Type B pancreatic cell (in vitro differentiated cells): ENCODE measurements at regions not wholly inside any gene's neighbourhood (a gene's known extent, or its start where the extent isn't known, plus 50 kb on each side); places are given as distances from the start of the nearest gene placed in this dataset.

Experiments
- DNase-seq: peaks from one replicate; pipeline ENCODE4 v3.0.0; 2021; ENCODE audit warnings: mixed read lengths; ENCODE audit not compliant: unreplicated experiment; ENCODE audit errors: extremely low spot score
- H3K27ac Mint-ChIP-seq: 2 replicates; pipeline ENCODE4 v1.8.0; 2021; ENCODE audit warnings: mild to moderate bottlenecking, mixed read lengths
- H3K27me3 Mint-ChIP-seq: 2 replicates; pipeline ENCODE4 v1.8.0; 2021; ENCODE audit warnings: mixed read lengths
- H3K36me3 Mint-ChIP-seq: 2 replicates; pipeline ENCODE4 v1.8.0; 2021; ENCODE audit warnings: mixed read lengths
- H3K4me1 Mint-ChIP-seq: one replicate; pipeline ENCODE4 v1.8.0; 2021; ENCODE audit warnings: mixed read lengths; ENCODE audit not compliant: unreplicated experiment
- H3K4me3 Mint-ChIP-seq: 2 replicates; pipeline ENCODE4 v1.8.0; 2021; ENCODE audit warnings: mild to moderate bottlenecking, mixed read lengths
- H3K9me3 Mint-ChIP-seq: 2 replicates; pipeline ENCODE4 v1.8.0; 2021; ENCODE audit warnings: mixed read lengths
- CTCF ChIP-seq: fragments of 200-600 bp; sonication (generic); conservative IDR thresholded peaks from 2 replicates; pipeline ENCODE4 v1.5.0; 2021; ENCODE audit warnings: antibody characterized with exemption, mild to moderate bottlenecking

- Mint-ChIP-seq H3K36me3 (no peaks in the 10 kb centered on the region), H3K27me3 (peaks cover 19% of the 10 kb centered on the region), H3K9me3 (no peaks in the 10 kb centered on the region), H3K4me3 (no peak overlapping the region), H3K4me1 (peaks cover 10% of the 10 kb centered on the region), H3K27ac (no peak overlapping the region)
- no peak for TF ChIP-seq CTCF
- DNase-seq = no peak
Observed at GRCh38 chr2:175372704-175373701, 191.5 kb upstream of the ATP5MC3 start.

DNA sequence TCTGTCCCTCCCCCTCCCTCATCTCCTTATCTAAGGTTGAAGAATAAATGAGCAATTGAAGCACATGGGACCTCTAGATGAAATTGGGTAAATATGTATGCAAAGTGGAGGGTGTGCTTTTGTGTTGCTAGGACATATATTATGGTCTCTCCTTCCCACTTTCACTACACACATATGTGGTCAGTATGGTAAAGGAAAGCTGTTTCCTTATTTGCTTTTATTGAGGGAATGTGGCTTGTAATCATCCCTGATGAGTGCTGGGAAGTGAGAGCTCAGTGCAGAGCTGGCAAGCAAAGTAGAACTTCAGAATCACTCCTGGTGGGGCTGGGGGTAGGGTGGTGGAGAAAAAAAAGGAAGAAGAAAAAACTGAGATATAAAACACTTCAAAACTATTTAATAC, 189.9 kb upstream of the ATP5MC3 start:
- no peak for TF ChIP-seq CTCF

DNA sequence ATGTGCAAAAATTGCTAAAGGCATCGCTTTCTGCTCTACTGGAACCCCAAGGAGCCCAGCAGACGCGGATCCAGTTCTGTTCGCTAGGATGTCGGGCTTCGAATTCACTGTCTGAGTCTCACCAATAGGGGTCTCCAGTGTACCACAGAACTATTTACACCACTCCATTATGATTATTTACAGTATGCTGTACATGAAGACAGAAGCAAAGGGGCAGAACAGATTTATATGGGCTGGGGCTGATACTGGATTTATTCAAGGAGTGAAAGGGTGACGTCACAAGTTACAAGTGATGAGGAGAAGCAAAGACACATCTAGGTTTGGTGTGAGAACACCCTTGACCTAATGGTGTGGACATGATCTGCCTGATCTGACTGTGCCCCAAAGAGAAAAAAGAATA, 185.3 kb upstream of the ATP5MC3 start:
- TF ChIP-seq CTCF = peak; percentile 92
- H3K4me1 Mint-ChIP-seq = peaks cover 14% of the 10 kb centered on the region
- no peaks in the 10 kb centered on the region for H3K36me3 Mint-ChIP-seq
- H3K27ac Mint-ChIP-seq = no peak overlapping the region
- H3K9me3 Mint-ChIP-seq = no peaks in the 10 kb centered on the region
- H3K27me3 Mint-ChIP-seq = peaks cover 46% of the 10 kb centered on the region
- no peak for DNase-seq
- no peak overlapping the region for H3K4me3 Mint-ChIP-seq

More for the DNA sequence above, 189.9 kb upstream of the ATP5MC3 start:
- Mint-ChIP-seq H3K4me1 (peaks cover 10% of the 10 kb centered on the region), H3K27me3 (peaks cover 19% of the 10 kb centered on the region), H3K36me3 (no peaks in the 10 kb centered on the region), H3K27ac (no peak overlapping the region), H3K4me3 (no peak overlapping the region), H3K9me3 (no peaks in the 10 kb centered on the region)
- no peak for DNase-seq

DNA sequence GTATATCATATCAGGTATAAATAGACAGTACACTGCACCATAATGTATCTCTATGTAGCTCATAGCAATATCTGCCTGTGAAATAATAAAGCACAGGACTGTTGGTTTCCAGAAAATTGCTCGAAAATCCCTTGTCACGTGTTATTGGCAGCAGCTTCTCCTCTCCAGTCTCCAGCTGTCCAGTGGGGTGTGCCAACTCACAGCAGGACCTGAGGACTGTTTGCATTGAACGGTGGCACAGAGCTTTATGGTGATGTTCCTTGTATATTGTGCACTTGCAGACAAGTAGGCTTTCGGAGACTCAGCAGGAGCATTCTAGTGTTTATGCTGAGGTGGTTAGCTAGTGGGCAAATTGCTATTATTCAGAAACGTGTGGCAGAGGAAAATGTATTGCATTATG, 182.2 kb upstream of the ATP5MC3 start:
- peaks cover 6% of the 10 kb centered on the region for H3K4me1 Mint-ChIP-seq
- no peak overlapping the region for H3K4me3 Mint-ChIP-seq
- no peaks in the 10 kb centered on the region for H3K36me3 Mint-ChIP-seq
- no peak overlapping the region for H3K27ac Mint-ChIP-seq
- no peak for TF ChIP-seq CTCF
- no peak for DNase-seq
- H3K27me3 Mint-ChIP-seq = peaks cover 57% of the 10 kb centered on the region
- no peaks in the 10 kb centered on the region for H3K9me3 Mint-ChIP-seq

DNA sequence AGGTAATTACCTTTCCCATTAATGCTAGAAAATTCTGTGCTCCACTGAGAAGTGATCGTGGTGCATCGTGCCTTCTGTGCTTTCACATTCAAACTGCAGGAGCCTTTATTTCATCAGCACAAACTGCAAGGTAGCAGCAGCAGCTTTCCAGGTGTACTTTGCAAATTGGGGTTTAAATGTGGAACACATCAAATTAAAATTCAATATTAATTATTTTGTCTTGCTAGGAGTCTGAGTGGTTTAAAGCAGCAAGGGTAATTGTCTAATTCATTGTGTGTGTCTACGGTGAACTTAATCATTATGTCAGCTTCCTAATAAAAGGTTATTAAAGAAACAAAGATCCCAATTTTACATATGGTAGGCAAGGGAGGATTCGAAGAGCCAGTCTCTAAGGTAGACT, 180.8 kb upstream of the ATP5MC3 start:
- Mint-ChIP-seq H3K9me3 (no peaks in the 10 kb centered on the region), H3K27ac (no peak overlapping the region), H3K36me3 (no peaks in the 10 kb centered on the region), H3K4me1 (peaks cover 6% of the 10 kb centered on the region), H3K4me3 (no peak overlapping the region), H3K27me3 (peaks cover 69% of the 10 kb centered on the region)
- no peak for TF ChIP-seq CTCF
- no peak for DNase-seq
